Activated T-helper 1 cell treated with anti-CD3 and anti-CD28 coated beads, Interleukin-2, amount 50 U/mL, for 16 hours (primary cell): ENCODE measurements at regions not wholly inside any gene's neighbourhood (a gene's known extent, or its start where the extent isn't known, plus 50 kb on each side); places are given as distances from the start of the nearest gene placed in this dataset.
"Not testable (repeated sequence)": the region's sequence is repeated elsewhere in the genome, so short reads cannot be mapped to it uniquely, and the experiment has no call there.

ENCODE experiments used
- DNase-seq, 2 donors: peaks; one replicate each; pipeline ENCODE4 v3.0.0-alpha.2; 2020; ENCODE audit warnings: low read depth in 1 of 2, low spot score in 1 of 2

GRCh38 chr15:91609231-91609630 is 244.3 kb upstream of the SLCO3A1 start:
- no peak for DNase-seq

- no peak for DNase-seq
Measured at GRCh38 chr15:91609966-91610365, 243.5 kb upstream of the SLCO3A1 start.

GRCh38 chr15:91611561-91612323 is 241.8 kb upstream of the SLCO3A1 start:
- no peak for DNase-seq

- DNase-seq = no peak
Measured at GRCh38 chr15:91620229-91620628, 233.3 kb upstream of the SLCO3A1 start.

- no peak for DNase-seq
Measured at GRCh38 chr15:91622235-91622634, 231.3 kb upstream of the SLCO3A1 start.

DNA sequence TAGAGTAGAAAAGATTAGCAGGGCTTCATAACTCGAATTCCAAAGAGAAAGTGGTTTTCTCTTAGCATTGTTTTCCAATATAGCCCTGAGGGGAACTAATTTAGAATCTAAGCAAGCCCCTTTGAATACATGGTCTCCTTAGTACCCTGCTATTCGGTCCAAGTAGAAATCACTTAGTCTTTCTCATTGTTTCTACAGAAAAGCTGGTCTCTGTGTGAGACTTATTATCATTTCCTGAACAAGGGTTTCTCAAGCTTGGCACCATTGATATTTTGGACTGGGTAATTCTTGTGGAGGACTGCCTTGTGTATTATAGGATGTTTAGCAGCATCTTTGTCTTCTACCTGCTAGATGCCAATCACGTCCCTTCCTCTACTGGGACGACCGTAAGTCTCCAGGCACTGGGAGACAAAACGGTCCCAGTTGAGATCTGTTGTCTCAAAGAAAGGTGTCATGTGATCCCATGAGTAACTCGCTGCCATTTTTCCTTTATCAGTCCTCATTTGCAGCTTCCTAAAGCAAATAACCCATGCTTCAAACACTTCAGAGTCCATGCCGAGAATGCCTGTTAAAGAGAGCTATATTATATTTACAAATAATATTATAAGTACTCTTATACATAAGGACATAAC is 230.7 kb upstream of the SLCO3A1 start:
- no peak for DNase-seq

- DNase-seq = no peak
Measured at GRCh38 chr15:91624353-91624968, 229.0 kb upstream of the SLCO3A1 start.

DNA sequence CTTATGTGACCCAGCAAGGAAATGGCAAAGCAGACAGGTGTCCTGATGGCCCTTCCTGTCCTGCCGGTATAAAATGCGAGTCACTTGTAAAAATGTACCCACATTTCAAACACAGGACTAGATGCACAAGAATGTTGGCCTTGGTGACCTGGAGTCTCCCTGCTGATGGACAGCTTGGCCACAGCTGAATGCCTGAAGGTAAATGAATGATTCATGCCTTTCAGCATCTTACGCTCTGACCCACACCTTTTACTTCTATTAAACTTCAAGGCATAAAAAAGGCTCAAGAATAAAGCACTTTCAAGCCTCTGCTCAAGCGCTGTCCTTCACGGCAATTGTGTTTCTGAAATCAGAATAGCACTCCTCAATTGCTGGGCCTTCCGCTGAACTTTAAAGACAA is 228.0 kb upstream of the SLCO3A1 start:
- no peak for DNase-seq

DNA sequence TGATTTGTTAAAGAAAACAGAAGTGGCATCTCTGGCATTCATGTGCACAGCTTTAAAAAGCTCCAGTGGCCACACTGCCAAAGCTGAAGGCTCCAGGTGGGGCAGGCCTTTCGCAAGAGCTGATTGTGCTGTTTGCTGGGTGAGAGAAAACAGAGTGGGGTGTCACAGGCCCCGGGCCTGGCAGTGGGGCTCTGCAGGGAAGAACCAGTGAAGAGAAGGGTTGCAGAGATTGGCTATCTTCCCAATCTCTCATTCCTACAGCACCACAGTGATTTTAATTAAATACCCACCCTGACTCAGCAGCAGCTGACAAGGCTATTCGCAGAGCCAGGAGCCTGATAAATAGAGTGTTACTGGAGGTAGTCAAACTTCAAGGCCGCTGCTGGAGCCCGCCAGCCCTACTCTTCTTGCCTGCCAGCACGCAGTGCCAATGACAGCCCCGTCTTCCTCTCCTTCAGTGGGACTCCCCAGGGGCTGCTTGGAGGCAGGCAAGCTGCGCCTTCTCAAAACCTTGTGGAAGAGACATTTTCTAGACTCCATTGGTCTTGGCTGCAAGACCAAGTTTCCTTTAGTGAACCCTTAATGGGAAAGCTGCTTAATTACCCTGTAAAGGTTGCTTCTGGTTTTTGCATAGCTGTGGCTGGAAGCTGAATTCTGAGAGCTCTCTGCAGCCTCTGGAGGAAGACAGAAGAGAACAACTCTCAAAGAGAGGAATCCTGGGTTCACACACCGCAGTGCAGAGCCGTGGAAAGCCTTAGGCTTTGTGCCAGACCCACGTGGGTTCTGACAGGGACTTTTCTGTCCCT is 225.8 kb upstream of the SLCO3A1 start:
- no peak for DNase-seq

- DNase-seq = no peak
Measured at GRCh38 chr15:91630090-91630489, 223.4 kb upstream of the SLCO3A1 start.

DNA sequence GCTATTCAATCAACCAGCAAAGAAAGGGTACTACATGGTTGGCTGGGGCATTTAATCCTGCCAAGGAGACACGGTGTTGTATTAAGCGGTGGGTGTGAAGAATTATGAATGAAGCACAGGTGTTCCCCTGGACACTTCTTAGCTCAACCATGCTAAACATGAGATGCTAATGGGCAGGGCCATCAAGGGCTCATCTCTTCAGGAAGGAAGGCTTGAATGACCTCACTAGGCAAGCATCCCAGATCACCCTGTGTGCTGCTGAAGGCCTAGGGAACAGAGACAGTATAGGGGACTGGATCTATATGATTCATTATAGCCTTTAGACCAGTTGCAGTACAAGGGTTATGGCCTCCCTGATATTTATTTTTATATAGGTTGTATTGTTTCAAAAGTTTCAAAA is 221.3 kb upstream of the SLCO3A1 start:
- DNase-seq = no peak

DNA sequence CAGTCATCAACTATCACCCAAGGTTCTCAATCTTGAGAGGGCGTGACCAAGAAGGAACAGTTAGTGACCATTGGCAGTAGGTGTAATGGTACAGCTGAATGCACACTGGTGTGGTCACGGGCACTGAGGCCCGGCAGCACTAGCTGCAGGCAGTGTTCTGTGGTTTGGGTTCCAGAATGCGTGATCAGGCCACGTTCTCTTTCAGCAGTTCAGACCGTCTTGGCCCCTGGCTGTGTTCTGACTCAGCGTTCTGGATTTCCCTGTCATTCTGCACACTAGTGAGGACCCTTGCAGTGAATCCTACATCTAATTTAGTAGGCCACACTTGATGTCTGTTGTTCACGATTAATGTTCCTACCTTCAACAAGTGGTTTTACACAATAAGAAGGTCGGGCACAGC is 220.5 kb upstream of the SLCO3A1 start:
- no peak for DNase-seq

- DNase-seq = no peak
Measured at GRCh38 chr15:91634179-91634578, 219.3 kb upstream of the SLCO3A1 start.

GRCh38 chr15:91635080-91635479 is 218.4 kb upstream of the SLCO3A1 start:
- no peak for DNase-seq

DNA sequence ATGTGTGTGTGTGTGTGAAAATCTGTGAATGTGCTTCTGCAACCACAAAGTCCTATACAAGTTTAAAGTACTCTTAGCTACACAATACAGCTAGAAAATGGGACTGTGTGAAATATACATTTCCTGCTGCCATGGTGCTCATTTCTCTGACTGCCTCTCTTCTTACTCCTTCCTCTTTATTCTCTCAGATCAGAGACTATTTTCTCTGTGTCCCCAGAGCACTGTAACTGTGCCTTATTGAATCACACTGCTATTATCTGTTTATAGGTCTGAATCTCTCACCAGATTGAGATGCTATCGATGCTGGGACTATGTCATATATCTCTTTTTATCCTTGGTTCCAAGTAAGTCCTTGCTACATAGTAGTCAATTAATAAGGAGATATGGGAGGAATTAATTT is 217.9 kb upstream of the SLCO3A1 start:
- no peak for DNase-seq

GRCh38 chr15:91649016-91649415 is 204.5 kb upstream of the SLCO3A1 start:
- DNase-seq = no peak

- no peak for DNase-seq
Measured at GRCh38 chr15:91649831-91650321, 203.6 kb upstream of the SLCO3A1 start.

- no peak for DNase-seq
Measured at GRCh38 chr15:91651251-91651650, 202.3 kb upstream of the SLCO3A1 start.

GRCh38 chr15:91652610-91653207 is 200.8 kb upstream of the SLCO3A1 start:
- DNase-seq = no peak

GRCh38 chr15:91655563-91656290 is 197.8 kb upstream of the SLCO3A1 start:
- not testable (repeated sequence) for DNase-seq
